ENCODE measurements at regions not wholly inside any gene's neighbourhood (a gene's known extent, or its start where the extent isn't known, plus 50 kb on each side); places are given as distances from the start of the nearest gene placed in this dataset.

DNA sequence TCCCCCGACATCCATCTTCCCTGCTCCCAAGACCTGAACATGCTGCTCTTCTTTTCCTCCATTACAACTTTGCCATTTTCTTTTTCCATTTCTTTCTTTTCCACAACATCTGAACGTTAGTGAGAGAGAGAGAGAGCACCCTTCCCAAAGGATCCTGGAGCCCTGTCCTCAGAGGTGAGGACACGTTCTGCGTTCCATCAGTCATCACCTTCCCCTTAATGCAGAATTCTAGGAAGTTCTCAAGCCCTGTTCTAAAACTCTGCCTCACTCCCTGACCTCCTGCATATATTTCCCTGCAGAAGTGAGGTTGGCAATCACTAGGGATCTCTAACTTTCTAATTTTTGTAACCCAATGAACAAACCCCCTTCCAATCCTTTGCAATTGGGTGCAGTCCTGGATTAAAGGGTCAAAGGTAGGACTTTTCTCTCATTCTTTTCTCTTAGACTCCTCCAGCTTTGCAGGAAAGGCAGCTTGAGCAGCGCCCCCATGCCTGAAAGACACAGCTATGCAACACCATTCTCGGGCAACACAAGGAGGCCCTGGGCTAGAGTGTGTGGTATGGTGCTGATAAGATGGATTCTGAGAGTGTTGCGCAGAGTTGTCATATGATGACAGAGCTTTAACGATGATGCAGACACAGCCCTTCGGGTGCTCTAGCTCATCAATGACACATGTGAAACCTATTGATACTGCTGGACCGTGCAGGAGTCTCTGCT lies 59.2 kb upstream of the TNR start:
- Histone ChIP-seq H3K79me2 (ENCODE audit: insufficient read depth, low read length) (no peaks in the 10 kb centered on the region), H3K9me3 (ENCODE audit: control insufficient read depth in 1 of 2, insufficient read depth in 1 of 2, low read depth in 1 of 2, low read length in 2 of 2) (no peaks in the 10 kb centered on the region), H3K4me3 (replicated peaks in 1 of 2; ENCODE audit: low read depth in 1 of 2, low read length in 2 of 2) (no peak overlapping the region), H4K20me1 (ENCODE audit: insufficient read depth) (no peaks in the 10 kb centered on the region), H3K27ac (ENCODE audit: low read depth, low read length) (no peak overlapping the region), H3K27me3 (ENCODE audit: insufficient read depth, low read length) (peaks cover 28% of the 10 kb centered on the region), H2AFZ (ENCODE audit: low read depth, low read length, poor library complexity, severe bottlenecking) (no peak overlapping the region), H3K36me3 (ENCODE audit: control insufficient read depth in 1 of 2, insufficient read depth in 2 of 2, low read length in 2 of 2) (no peaks in the 10 kb centered on the region), H3K4me2 (ENCODE audit: low read length) (no peak overlapping the region), H3K9ac (ENCODE audit: low read length) (no peak overlapping the region), H3K4me1 (ENCODE audit: control insufficient read depth in 1 of 2, insufficient read depth in 2 of 2, low read length in 2 of 2) (no peaks in the 10 kb centered on the region), H3K9me2 (ENCODE audit: insufficient read depth) (no peaks in the 10 kb centered on the region)
- ChIA-PET CTCF (no interaction called here), RAD21 (ENCODE audit: low non-redundant PET in 1 of 2, low total read pairs in 2 of 2, uncharacterized antibody in 2 of 2, unreplicated experiment in 2 of 2) (no interaction called here), POLR2A (no interaction called here)
- ATAC-seq (no peak), DNase-seq (ENCODE audit: low read depth, low spot score) (no peak)
- no TSS peak for BruUV-seq (replicated peaks)
- no peak for TF ChIP-seq FOSL1 (IDR thresholded peaks at IDR 0.05; ENCODE audit: low read depth)
- TF ChIP-seq TCF7L2 (IDR thresholded peaks at IDR 0.05; ENCODE audit: borderline replicate concordance, extremely low read depth, insufficient read depth, insufficient read length) = no peak
- TF ChIP-seq MAX (IDR thresholded peaks at IDR 0.05) = no peak
- intact Hi-C loops (cut with micrococcal nuclease) = no loop called here

- no peak overlapping the region for H3K4me3 ChIP-seq (replicated peaks in 1 of 2; ENCODE audit: low read depth in 1 of 2, low read length in 2 of 2)
- H3K27ac ChIP-seq (ENCODE audit: low read depth, low read length) = no peak overlapping the region
- H3K9ac ChIP-seq (ENCODE audit: low read length) = no peak overlapping the region
- no TSS peak for BruUV-seq (replicated peaks)
- H3K36me3 ChIP-seq (ENCODE audit: control insufficient read depth in 1 of 2, insufficient read depth in 2 of 2, low read length in 2 of 2) = no peaks in the 10 kb centered on the region
- ChIA-PET CTCF (no interaction called here), RAD21 (ENCODE audit: low non-redundant PET in 1 of 2, low total read pairs in 2 of 2, uncharacterized antibody in 2 of 2, unreplicated experiment in 2 of 2) (no interaction called here), POLR2A (no interaction called here)
- intact Hi-C loops (cut with micrococcal nuclease) = no loop called here
- DNase-seq (ENCODE audit: low read depth, low spot score) (no peak), ATAC-seq (no peak)
- H3K27me3 ChIP-seq (ENCODE audit: insufficient read depth, low read length) = peaks cover 34% of the 10 kb centered on the region
- no peaks in the 10 kb centered on the region for H3K4me1 ChIP-seq (ENCODE audit: control insufficient read depth in 1 of 2, insufficient read depth in 2 of 2, low read length in 2 of 2)
- no peaks in the 10 kb centered on the region for H3K9me2 ChIP-seq (ENCODE audit: insufficient read depth)
- H2AFZ ChIP-seq (ENCODE audit: low read depth, low read length, poor library complexity, severe bottlenecking) = no peak overlapping the region
- no peaks in the 10 kb centered on the region for H4K20me1 ChIP-seq (ENCODE audit: insufficient read depth)
- no peaks in the 10 kb centered on the region for H3K79me2 ChIP-seq (ENCODE audit: insufficient read depth, low read length)
- no peak overlapping the region for H3K4me2 ChIP-seq (ENCODE audit: low read length)
- H3K9me3 ChIP-seq (ENCODE audit: control insufficient read depth in 1 of 2, insufficient read depth in 1 of 2, low read depth in 1 of 2, low read length in 2 of 2) = no peaks in the 10 kb centered on the region
- no peak for TF ChIP-seq EGR1 (IDR thresholded peaks at IDR 0.05; ENCODE audit: low read depth)
- no peak for TF ChIP-seq CBX3 (IDR thresholded peaks at IDR 0.05; ENCODE audit: low read depth)
- no peak for TF ChIP-seq POLR2AphosphoS5 (IDR thresholded peaks at IDR 0.05; ENCODE audit: low read depth, low read length)
- TF ChIP-seq FOSL1 (IDR thresholded peaks at IDR 0.05; ENCODE audit: low read depth) = no peak
- no peak for TF ChIP-seq RAD21 (IDR thresholded peaks at IDR 0.05; ENCODE audit: low read depth)
- no peak for TF ChIP-seq CEBPB (IDR thresholded peaks at IDR 0.05; ENCODE audit: low read depth)
- TF ChIP-seq, protein P1, sequence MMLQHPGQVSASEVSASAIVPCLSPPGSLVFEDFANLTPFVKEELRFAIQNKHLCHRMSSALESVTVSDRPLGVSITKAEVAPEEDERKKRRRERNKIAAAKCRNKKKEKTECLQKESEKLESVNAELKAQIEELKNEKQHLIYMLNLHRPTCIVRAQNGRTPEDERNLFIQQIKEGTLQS (IDR thresholded peaks at IDR 0.05) = no peak
- TF ChIP-seq, protein P2, sequence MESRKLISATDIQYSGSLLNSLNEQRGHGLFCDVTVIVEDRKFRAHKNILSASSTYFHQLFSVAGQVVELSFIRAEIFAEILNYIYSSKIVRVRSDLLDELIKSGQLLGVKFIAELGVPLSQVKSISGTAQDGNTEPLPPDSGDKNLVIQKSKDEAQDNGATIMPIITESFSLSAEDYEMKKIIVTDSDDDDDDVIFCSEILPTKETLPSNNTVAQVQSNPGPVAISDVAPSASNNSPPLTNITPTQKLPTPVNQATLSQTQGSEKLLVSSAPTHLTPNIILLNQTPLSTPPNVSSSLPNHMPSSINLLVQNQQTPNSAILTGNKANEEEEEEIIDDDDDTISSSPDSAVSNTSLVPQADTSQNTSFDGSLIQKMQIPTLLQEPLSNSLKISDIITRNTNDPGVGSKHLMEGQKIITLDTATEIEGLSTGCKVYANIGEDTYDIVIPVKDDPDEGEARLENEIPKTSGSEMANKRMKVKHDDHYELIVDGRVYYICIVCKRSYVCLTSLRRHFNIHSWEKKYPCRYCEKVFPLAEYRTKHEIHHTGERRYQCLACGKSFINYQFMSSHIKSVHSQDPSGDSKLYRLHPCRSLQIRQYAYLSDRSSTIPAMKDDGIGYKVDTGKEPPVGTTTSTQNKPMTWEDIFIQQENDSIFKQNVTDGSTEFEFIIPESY (IDR thresholded peaks at IDR 0.05; ENCODE audit: extremely low read depth, insufficient replicate concordance, low read length) = no peak
- TF ChIP-seq, protein P3, sequence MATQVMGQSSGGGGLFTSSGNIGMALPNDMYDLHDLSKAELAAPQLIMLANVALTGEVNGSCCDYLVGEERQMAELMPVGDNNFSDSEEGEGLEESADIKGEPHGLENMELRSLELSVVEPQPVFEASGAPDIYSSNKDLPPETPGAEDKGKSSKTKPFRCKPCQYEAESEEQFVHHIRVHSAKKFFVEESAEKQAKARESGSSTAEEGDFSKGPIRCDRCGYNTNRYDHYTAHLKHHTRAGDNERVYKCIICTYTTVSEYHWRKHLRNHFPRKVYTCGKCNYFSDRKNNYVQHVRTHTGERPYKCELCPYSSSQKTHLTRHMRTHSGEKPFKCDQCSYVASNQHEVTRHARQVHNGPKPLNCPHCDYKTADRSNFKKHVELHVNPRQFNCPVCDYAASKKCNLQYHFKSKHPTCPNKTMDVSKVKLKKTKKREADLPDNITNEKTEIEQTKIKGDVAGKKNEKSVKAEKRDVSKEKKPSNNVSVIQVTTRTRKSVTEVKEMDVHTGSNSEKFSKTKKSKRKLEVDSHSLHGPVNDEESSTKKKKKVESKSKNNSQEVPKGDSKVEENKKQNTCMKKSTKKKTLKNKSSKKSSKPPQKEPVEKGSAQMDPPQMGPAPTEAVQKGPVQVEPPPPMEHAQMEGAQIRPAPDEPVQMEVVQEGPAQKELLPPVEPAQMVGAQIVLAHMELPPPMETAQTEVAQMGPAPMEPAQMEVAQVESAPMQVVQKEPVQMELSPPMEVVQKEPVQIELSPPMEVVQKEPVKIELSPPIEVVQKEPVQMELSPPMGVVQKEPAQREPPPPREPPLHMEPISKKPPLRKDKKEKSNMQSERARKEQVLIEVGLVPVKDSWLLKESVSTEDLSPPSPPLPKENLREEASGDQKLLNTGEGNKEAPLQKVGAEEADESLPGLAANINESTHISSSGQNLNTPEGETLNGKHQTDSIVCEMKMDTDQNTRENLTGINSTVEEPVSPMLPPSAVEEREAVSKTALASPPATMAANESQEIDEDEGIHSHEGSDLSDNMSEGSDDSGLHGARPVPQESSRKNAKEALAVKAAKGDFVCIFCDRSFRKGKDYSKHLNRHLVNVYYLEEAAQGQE (IDR thresholded peaks at IDR 0.05; ENCODE audit: low read depth) = no peak
- no peak for TF ChIP-seq JUND (IDR thresholded peaks at IDR 0.05)
- no peak for TF ChIP-seq SRF (IDR thresholded peaks at IDR 0.05; ENCODE audit: low read depth)
- no peak for TF ChIP-seq EZH2 (IDR thresholded peaks at IDR 0.05)
- TF ChIP-seq ZFX (IDR thresholded peaks at IDR 0.05) = no peak
- no peak for TF ChIP-seq ELF1 (IDR thresholded peaks at IDR 0.05; ENCODE audit: borderline replicate concordance, low read depth)
- no peak for TF ChIP-seq SIN3A (IDR thresholded peaks at IDR 0.05; ENCODE audit: low read depth)
These were observed 58.6 kb upstream of the TNR start for GRCh38 chr1:175801979-175802378.
